ENCODE measurements at regions not wholly inside any gene's neighbourhood (a gene's known extent, or its start where the extent isn't known, plus 50 kb on each side); places are given as distances from the start of the nearest gene placed in this dataset.

DNA sequence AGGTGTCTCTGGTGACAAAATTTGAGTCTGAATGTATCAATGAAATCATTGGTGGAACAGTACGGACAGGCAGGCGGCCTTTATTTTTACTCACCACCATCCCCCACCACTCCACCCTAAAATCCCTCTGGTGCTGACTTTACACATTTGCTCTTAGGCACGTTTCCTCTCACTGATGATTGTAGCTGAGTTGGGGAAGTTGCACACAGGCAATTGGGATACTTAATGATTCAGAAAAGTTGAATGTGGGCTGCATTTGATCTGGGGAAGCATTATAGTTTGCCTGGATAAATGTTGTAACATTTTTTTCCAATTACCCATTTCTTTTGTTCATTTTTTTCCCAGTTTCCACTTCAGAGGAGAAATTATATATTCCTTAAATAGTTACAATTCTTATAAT, 658.4 kb downstream of the TLR4 start:
- 3% methylated on average over 3 of the region's 3 CpGs for WGBS (ENCODE audit: insufficient coverage, insufficient replicate concordance, low lambda C conversion rate, missing lambda C conversion rate)
- no peak overlapping the region for H3K9ac ChIP-seq (ENCODE audit: control insufficient read depth, insufficient read depth, low read length)
- in situ Hi-C loops (cut with MboI) = no loop called here
- ATAC-seq = no peak
- no peak overlapping the region for H3K4me2 ChIP-seq (ENCODE audit: control insufficient read depth, insufficient read depth)
- peaks cover 1% of the 10 kb centered on the region; the same call in 1 of the 3 replicates for H3K9me3 ChIP-seq (replicated peaks; ENCODE audit: control insufficient read depth, insufficient read depth, low read length)
- ChIA-PET POLR2A (no interaction called here), RAD21 (ENCODE audit: unreplicated experiment) (no interaction called here), CTCF (no interaction called here), SMC1A (ENCODE audit: uncharacterized antibody, unreplicated experiment) (no interaction called here)
- no peaks in the 10 kb centered on the region for H3K27me3 ChIP-seq (replicated peaks in 1 of 2; ENCODE audit: control insufficient read depth in 2 of 2, insufficient read depth in 2 of 2, low read length in 1 of 2)
- no peak overlapping the region for H3K4me3 ChIP-seq
- H2AFZ ChIP-seq (ENCODE audit: control insufficient read depth, low read depth, low read length) = no peak overlapping the region
- BruUV-seq (replicated peaks) = no TSS peak
- H3K4me1 ChIP-seq (ENCODE audit: control insufficient read depth, insufficient read depth, low read length) = no peaks in the 10 kb centered on the region
- FAIRE-seq = no peak
- no peak overlapping the region for H3K27ac ChIP-seq (ENCODE audit: control insufficient read depth, insufficient read depth)
- TF ChIP-seq, protein P1, sequence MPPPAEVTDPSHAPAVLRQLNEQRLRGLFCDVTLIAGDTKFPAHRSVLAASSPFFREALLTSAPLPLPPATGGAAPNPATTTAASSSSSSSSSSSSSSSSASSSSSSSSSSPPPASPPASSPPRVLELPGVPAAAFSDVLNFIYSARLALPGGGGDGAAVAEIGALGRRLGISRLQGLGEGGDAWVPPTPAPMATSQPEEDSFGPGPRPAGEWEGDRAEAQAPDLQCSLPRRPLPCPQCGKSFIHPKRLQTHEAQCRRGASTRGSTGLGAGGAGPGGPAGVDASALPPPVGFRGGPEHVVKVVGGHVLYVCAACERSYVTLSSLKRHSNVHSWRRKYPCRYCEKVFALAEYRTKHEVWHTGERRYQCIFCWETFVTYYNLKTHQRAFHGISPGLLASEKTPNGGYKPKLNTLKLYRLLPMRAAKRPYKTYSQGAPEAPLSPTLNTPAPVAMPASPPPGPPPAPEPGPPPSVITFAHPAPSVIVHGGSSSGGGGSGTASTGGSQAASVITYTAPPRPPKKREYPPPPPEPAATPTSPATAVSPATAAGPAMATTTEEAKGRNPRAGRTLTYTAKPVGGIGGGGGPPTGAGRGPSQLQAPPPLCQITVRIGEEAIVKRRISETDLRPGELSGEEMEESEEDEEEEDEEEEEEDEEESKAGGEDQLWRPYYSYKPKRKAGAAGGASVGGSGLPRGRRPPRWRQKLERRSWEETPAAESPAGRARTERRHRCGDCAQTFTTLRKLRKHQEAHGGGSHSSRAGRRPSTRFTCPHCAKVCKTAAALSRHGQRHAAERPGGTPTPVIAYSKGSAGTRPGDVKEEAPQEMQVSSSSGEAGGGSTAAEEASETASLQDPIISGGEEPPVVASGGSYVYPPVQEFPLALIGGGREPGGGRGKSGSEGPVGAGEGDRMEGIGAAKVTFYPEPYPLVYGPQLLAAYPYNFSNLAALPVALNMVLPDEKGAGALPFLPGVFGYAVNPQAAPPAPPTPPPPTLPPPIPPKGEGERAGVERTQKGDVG (CRISPR knock-in tag; IDR thresholded peaks at IDR 0.05) = no peak
- TF ChIP-seq ZNF622 (IDR thresholded peaks at IDR 0.05) = no peak
- TF ChIP-seq FOS (IDR thresholded peaks at IDR 0.05; ENCODE audit: borderline replicate concordance, extremely low read depth, insufficient read length) = no peak
- TF ChIP-seq EP300 (IDR thresholded peaks at IDR 0.05; ENCODE audit: borderline replicate concordance in 1 of 2, control insufficient read depth in 1 of 2, low read depth in 2 of 2, low read length in 2 of 2) = no peak
- no peaks in the 10 kb centered on the region for H3K36me3 ChIP-seq (ENCODE audit: control insufficient read depth in 2 of 2, insufficient read depth in 2 of 2, low read length in 1 of 2)
- DNase-seq (ENCODE audit: low read depth, low spot score) = no peak
- intact Hi-C loops (cut with micrococcal nuclease; ENCODE audit: unreplicated experiment) = no loop called here
- H3K79me2 ChIP-seq (ENCODE audit: control insufficient read depth, insufficient read depth, low read length) = no peaks in the 10 kb centered on the region
- no peaks in the 10 kb centered on the region for H4K20me1 ChIP-seq (ENCODE audit: control insufficient read depth, insufficient read depth)

Measured in GM12878 (cell line).